Spinal cord (tissue), 9 donors: ENCODE measurements at regions not wholly inside any gene's neighbourhood (a gene's known extent, or its start where the extent isn't known, plus 50 kb on each side); places are given as distances from the start of the nearest gene placed in this dataset.
A peak's percentile ranks its signal among the peaks of the same experiment; 100 is the strongest.
"Not testable (repeated sequence)": the region's sequence is repeated elsewhere in the genome, so short reads cannot be mapped to it uniquely, and the experiment has no call there.

Experiments
- DNase-seq, 6 donors: peaks; one replicate each; pipeline versions ENCODE4 v3.0.0 to v3.0.0-alpha.2; 2013 to 2015; ENCODE audit warnings: low spot score in 6 of 6, low read depth in 4 of 6
- H3K27ac ChIP-seq: one replicate; pipeline ENCODE4 v1.5.1; 2013; ENCODE audit warnings: low read depth, low read length, control low read depth
- H3K27me3 ChIP-seq: one replicate; pipeline ENCODE4 v1.6.1; 2013; ENCODE audit warnings: low read length; ENCODE audit not compliant: control insufficient read depth, insufficient read depth
- H3K36me3 ChIP-seq: one replicate; pipeline ENCODE4 v1.6.1; 2013; ENCODE audit warnings: low read length; ENCODE audit not compliant: control insufficient read depth, insufficient read depth
- H3K4me1 ChIP-seq: one replicate; pipeline ENCODE4 v1.6.1; 2013; ENCODE audit warnings: low read length; ENCODE audit not compliant: control insufficient read depth, insufficient read depth
- H3K4me3 ChIP-seq: one replicate; pipeline ENCODE4 v1.5.1; 2013; ENCODE audit warnings: low read depth, low read length, control low read depth
- H3K9me3 ChIP-seq: one replicate; pipeline ENCODE4 v1.6.1; 2013; ENCODE audit warnings: low read length; ENCODE audit not compliant: control insufficient read depth, insufficient read depth
- WGBS: methylation state at CpG from one replicate; pipeline ENCODE4 v1.1.5; 2013; ENCODE audit warnings: missing lambda C conversion rate; ENCODE audit not compliant: insufficient coverage; 5-methylcytosine and 5-hydroxymethylcytosine counted together
- donor health status: healthy.

- WGBS: 30% methylated on average over 7 of the region's 11 CpGs
- not testable (repeated sequence) for H3K4me3 ChIP-seq, H3K36me3 ChIP-seq, H3K9me3 ChIP-seq, H3K4me1 ChIP-seq, H3K27ac ChIP-seq, H3K27me3 ChIP-seq
- peak in 2 of 6 donors; percentile 45 to 61 for DNase-seq
These were observed 110.7 kb upstream of the DRD5 start for GRCh38 chr4:9670725-9671124.

GRCh38 chr4:9677357-9677756 lies 104.1 kb upstream of the DRD5 start:
- DNase-seq, H3K4me1 ChIP-seq, H3K9me3 ChIP-seq, H3K36me3 ChIP-seq, H3K27ac ChIP-seq, H3K4me3 ChIP-seq, H3K27me3 ChIP-seq: not testable (repeated sequence)
- WGBS: 98% methylated on average over 5 of the region's 10 CpGs

DNA sequence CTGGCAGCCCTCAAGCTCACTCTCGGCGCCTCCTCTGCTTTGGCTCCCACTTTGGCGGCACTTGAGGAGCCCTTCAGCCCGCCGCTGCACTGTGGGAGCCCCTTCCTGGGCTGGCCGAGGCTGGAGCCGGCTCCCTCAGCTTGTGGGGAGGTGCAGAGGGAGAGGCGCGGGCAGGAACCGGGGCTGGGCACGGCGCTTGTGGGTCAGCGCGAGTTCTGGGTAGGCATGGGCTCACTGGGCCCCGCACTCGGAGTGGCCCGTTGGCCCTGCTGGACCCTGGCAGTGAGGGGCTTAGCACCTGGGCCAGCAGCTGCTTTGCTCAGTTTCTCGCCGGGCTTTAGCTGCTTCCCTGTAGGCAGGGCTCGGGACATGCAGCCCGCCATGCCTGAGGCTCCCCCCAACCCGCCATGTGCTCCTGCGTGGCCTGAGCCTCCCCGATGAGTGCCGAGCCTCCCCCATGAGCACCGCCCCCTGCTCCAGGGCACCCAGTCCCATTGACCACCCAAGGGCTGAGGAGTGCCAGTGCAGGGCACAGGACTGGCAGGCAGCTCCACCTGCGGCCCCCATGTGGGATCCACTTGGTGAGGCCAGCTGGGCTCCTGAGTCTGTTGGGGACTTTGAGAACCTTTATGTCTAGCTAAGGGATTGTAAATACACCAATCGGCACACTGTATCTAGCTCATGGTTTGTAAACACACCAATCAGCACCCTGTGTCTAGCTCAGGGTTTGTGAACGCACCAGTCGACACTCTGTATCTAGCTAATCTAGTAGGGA lies 101.5 kb upstream of the DRD5 start:
- Histone ChIP-seq H3K4me3 (no peak overlapping the region), H3K4me1 (no peaks in the 10 kb centered on the region), H3K27ac (no peak overlapping the region), H3K9me3 (no peaks in the 10 kb centered on the region), H3K27me3 (no peaks in the 10 kb centered on the region), H3K36me3 (peaks cover 3% of the 10 kb centered on the region)
- 95% methylated on average over 27 of the region's 30 CpGs for WGBS
- DNase-seq: no peak

- not testable (repeated sequence) for H3K36me3 ChIP-seq, H3K4me1 ChIP-seq, H3K27ac ChIP-seq, DNase-seq, H3K4me3 ChIP-seq, H3K27me3 ChIP-seq, H3K9me3 ChIP-seq
- WGBS: 80% methylated on average over 2 of the region's 5 CpGs
These were observed 98.3 kb upstream of the DRD5 start for GRCh38 chr4:9683174-9683573.

- not testable (repeated sequence) for H3K9me3 ChIP-seq, H3K4me3 ChIP-seq, H3K27ac ChIP-seq, H3K4me1 ChIP-seq, H3K36me3 ChIP-seq, H3K27me3 ChIP-seq
- peak in 1 of 6 donors; percentile 26 for DNase-seq
- 57% methylated on average over 3 of the region's 5 CpGs for WGBS
These were observed 96.4 kb upstream of the DRD5 start for GRCh38 chr4:9685016-9685415.

DNA sequence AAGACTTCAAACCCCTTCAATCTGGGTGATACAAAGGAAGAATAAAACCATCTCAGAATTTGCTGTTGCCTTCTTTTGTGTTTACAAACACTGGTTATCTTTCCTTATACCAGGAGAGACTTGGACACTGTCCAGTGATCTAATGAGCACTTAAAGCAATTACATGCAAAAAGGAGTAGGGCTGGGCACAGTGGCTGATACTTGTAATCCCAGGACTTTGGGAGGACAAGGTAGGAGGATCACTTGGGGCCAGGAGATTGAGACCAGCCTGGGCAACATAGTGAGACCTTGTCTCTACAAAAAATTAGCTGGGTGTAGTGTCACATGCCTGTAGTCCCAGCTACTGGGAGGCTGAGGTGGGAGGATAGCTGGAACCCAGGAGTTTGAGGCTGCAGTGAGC lies 95.7 kb upstream of the DRD5 start:
- Histone ChIP-seq H3K4me3 (no peak overlapping the region), H3K9me3 (no peaks in the 10 kb centered on the region), H3K27ac (no peak overlapping the region), H3K4me1 (no peaks in the 10 kb centered on the region), H3K27me3 (no peaks in the 10 kb centered on the region), H3K36me3 (no peaks in the 10 kb centered on the region)
- peak in 1 of 6 donors; percentile 56 for DNase-seq

GRCh38 chr4:9690636-9691237 lies 90.7 kb upstream of the DRD5 start:
- WGBS: 18% methylated on average over 3 of the region's 9 CpGs
- Histone ChIP-seq H3K4me3 (peak overlapping the region; percentile 60), H3K27ac (peak overlapping the region; percentile 71)
- H3K4me1 ChIP-seq, H3K27me3 ChIP-seq, H3K36me3 ChIP-seq, DNase-seq, H3K9me3 ChIP-seq: not testable (repeated sequence)

DNA sequence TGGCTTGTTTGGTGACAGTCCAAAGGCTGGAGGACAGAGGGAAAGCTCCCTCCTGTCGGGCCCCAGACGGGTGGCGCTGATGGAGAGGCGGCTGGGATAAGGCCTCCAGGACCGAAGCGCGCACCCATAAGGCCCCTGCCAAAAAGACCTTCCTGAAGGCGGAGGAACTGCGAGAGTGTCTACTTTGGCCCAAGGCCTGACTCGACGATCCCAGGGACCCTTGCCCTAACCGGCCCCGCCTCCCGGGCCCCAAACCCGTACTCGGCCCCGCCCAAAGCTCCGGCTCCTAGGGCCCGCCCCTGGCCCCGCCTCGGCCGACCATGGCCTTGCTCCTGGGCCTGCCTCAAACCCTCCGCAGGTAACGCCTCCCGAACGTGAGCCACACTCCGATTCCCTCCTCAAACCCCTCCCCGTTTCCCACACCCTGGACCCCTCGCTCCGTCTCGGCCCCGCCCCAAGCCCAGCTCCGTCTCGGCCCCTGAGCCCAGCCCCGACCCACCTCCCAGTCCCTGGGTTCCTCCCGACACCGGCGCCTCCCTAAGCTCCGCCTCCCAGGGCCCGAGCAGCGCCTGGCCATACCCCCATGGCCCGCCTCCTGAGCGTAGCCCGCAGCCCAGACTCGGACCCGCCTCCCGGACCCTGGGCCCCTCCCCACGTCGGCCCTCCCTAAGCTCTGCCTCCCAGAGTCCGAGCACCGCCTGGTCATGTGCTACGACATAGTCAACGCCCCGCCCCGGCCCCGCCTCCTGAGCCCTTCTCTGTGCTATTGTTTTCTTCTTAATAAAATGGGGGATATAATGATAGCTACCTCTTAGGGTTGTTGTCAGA lies 90.0 kb upstream of the DRD5 start:
- Histone ChIP-seq H3K4me3 (peak overlapping the region; percentile 60), H3K9me3 (no peaks in the 10 kb centered on the region), H3K4me1 (peaks cover 5% of the 10 kb centered on the region), H3K27me3 (no peaks in the 10 kb centered on the region), H3K36me3 (no peaks in the 10 kb centered on the region), H3K27ac (peak overlapping the region; percentile 71)
- WGBS: under 1% methylated on average over 52 of the region's 56 CpGs
- DNase-seq: peak; percentile 80 to 98 (median 84)

DNA sequence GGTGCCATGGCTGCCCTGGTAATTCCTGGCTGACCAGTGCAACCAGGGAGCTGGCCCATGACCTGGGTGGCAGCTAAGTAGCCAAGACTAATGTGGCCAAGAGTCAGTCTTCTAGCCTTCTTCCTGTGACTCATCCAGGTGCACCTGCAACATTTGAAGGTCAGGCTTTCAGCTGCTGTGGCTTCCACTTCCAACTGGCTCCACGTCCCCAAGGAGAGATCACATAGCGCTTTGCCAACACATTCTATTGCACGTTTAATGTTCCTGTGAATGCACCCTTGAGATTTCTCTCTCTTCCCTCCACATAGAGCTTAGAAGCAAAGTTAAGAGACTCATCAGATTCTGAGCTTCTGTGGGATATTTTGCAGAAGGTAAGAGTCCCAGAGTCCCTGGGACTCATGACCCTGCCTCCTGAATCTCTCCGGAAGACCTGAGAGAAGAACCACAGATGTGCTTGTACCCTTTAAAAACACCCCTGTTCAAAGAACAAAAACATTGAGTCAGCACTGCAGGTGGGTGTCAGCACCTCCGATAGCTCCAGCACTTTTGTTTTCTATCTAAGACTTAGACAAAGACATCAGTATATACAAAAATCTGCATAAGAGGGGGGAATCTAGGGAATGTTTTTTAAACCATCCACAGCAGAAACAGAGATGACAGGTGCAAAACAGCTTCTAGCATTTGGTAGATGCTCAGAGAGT lies 88.5 kb upstream of the DRD5 start:
- not testable (repeated sequence) for H3K27me3 ChIP-seq, H3K4me1 ChIP-seq, H3K36me3 ChIP-seq, H3K9me3 ChIP-seq, H3K27ac ChIP-seq, H3K4me3 ChIP-seq
- 81% methylated on average over 3 of the region's 5 CpGs for WGBS
- DNase-seq: peak in 1 of 6 donors; percentile 70
